ENCODE measurements at regions not wholly inside any gene's neighbourhood (a gene's known extent, or its start where the extent isn't known, plus 50 kb on each side); places are given as distances from the start of the nearest gene placed in this dataset.
A peak's percentile ranks its signal among the peaks of the same experiment; 100 is the strongest.

- Mint-ChIP-seq H3K27ac (no peak overlapping the region), H3K27me3 (peaks cover 31% of the 10 kb centered on the region), H3K4me1 (ENCODE audit: low read depth) (peaks cover 2% of the 10 kb centered on the region), H3K9me3 (no peaks in the 10 kb centered on the region), H3K4me3 (no peak overlapping the region), H3K36me3 (ENCODE audit: low read depth) (no peaks in the 10 kb centered on the region)
- no peak overlapping the region for H3K27ac ChIP-seq (ENCODE audit: low read depth in 1 of 2, low read length in 2 of 2)
- no peak for DNase-seq
- no peaks in the 10 kb centered on the region for H3K36me3 ChIP-seq (ENCODE audit: insufficient read depth, low read length)
- no peak for TF ChIP-seq CTCF (IDR thresholded peaks at IDR 0.05)
- no peak for ATAC-seq (ENCODE audit: poor library complexity)
- peaks cover 0 to 7% of the 10 kb centered on the region in 2 experiments for H3K9me3 ChIP-seq (ENCODE audit: control insufficient read depth in 1 of 2, insufficient read depth in 1 of 2, low read length in 2 of 2)
- H3K27me3 ChIP-seq (ENCODE audit: control insufficient read depth in 1 of 2, insufficient read depth in 2 of 2, low read length in 2 of 2), result peaks cover 0 to 2% of the 10 kb centered on the region in 2 experiments
- no peak overlapping the region for H3K4me3 ChIP-seq (ENCODE audit: low read length)
- H3K4me1 ChIP-seq (ENCODE audit: insufficient read depth, low read length), result peaks cover 2% of the 10 kb centered on the region
- intact Hi-C loops (cut with DNase I, micrococcal nuclease), result no loop called here
- POLR2A ChIA-PET, result no interaction called here
- CTCF ChIA-PET, result no interaction called here
Observed at GRCh38 chr10:2933071-2933470, 134.3 kb upstream of the PFKP start.

- no peaks in the 10 kb centered on the region for H3K9me3 ChIP-seq (ENCODE audit: control insufficient read depth in 1 of 2, insufficient read depth in 1 of 2, low read length in 2 of 2)
- Mint-ChIP-seq H3K27me3 (peaks cover 28% of the 10 kb centered on the region), H3K36me3 (ENCODE audit: low read depth) (no peaks in the 10 kb centered on the region), H3K27ac (no peak overlapping the region), H3K4me3 (no peak overlapping the region), H3K9me3 (no peaks in the 10 kb centered on the region), H3K4me1 (ENCODE audit: low read depth) (peaks cover 5% of the 10 kb centered on the region)
- POLR2A ChIA-PET, result no interaction called here
- CTCF ChIA-PET, result no interaction called here
- no peaks in the 10 kb centered on the region for H3K27me3 ChIP-seq (ENCODE audit: control insufficient read depth in 1 of 2, insufficient read depth in 2 of 2, low read length in 2 of 2)
- H3K4me3 ChIP-seq (ENCODE audit: low read length), result no peak overlapping the region
- no peaks in the 10 kb centered on the region for H3K36me3 ChIP-seq (ENCODE audit: insufficient read depth, low read length)
- ATAC-seq (ENCODE audit: poor library complexity) (no peak), DNase-seq (no peak)
- intact Hi-C loops (cut with DNase I, micrococcal nuclease), result no loop called here
- no peak overlapping the region for H3K27ac ChIP-seq (ENCODE audit: low read depth in 1 of 2, low read length in 2 of 2)
- peaks cover 7% of the 10 kb centered on the region for H3K4me1 ChIP-seq (ENCODE audit: insufficient read depth, low read length)
- TF ChIP-seq CTCF (IDR thresholded peaks at IDR 0.05), result no peak
Observed at GRCh38 chr10:2929480-2930258, 137.7 kb upstream of the PFKP start.

- ChIA-PET POLR2A (no interaction called here), CTCF (no interaction called here)
- Mint-ChIP-seq H3K4me1 (ENCODE audit: low read depth) (peaks cover 5% of the 10 kb centered on the region), H3K9me3 (no peaks in the 10 kb centered on the region), H3K27ac (no peak overlapping the region), H3K27me3 (peaks cover 30% of the 10 kb centered on the region), H3K36me3 (ENCODE audit: low read depth) (no peaks in the 10 kb centered on the region), H3K4me3 (no peak overlapping the region)
- intact Hi-C loops (cut with DNase I, micrococcal nuclease), result no loop called here
- no peaks in the 10 kb centered on the region for H3K9me3 ChIP-seq (ENCODE audit: control insufficient read depth in 1 of 2, insufficient read depth in 1 of 2, low read length in 2 of 2)
- no peaks in the 10 kb centered on the region for H3K36me3 ChIP-seq (ENCODE audit: insufficient read depth, low read length)
- TF ChIP-seq CTCF (IDR thresholded peaks at IDR 0.05), result peak; percentile 44
- peak; percentile 41 for ATAC-seq (ENCODE audit: poor library complexity)
- H3K4me3 ChIP-seq (ENCODE audit: low read length), result no peak overlapping the region
- no peaks in the 10 kb centered on the region for H3K27me3 ChIP-seq (ENCODE audit: control insufficient read depth in 1 of 2, insufficient read depth in 2 of 2, low read length in 2 of 2)
- H3K27ac ChIP-seq (ENCODE audit: low read depth in 1 of 2, low read length in 2 of 2), result no peak overlapping the region
- H3K4me1 ChIP-seq (ENCODE audit: insufficient read depth, low read length), result peaks cover 7% of the 10 kb centered on the region
- DNase-seq, result peak in 12 of 14 experiments; percentile 12 to 64 (median 36)
Observed at GRCh38 chr10:2927958-2928840, 139.1 kb upstream of the PFKP start.
